Loucy (cell line): ENCODE measurements at regions not wholly inside any gene's neighbourhood (a gene's known extent, or its start where the extent isn't known, plus 50 kb on each side); places are given as distances from the start of the nearest gene placed in this dataset.
A peak's percentile ranks its signal among the peaks of the same experiment; 100 is the strongest.

ENCODE experiments used
- EZH2phosphoT487 ChIP-seq: fragments of 200-600 bp; IDR thresholded peaks from 2 replicates; pipeline ENCODE4 v1.6.1; 2018; ENCODE audit warnings: antibody characterized with exemption, mild to moderate bottlenecking, moderate library complexity, borderline replicate concordance
- TF ChIP-seq, protein P1 (sequence below): fragments of 200-600 bp; sonication (generic); conservative IDR thresholded peaks from 2 replicates; pipeline ENCODE4 v1.5.1; 2014; ENCODE audit warnings: mild to moderate bottlenecking, antibody characterized with exemption, low read length

DNA sequence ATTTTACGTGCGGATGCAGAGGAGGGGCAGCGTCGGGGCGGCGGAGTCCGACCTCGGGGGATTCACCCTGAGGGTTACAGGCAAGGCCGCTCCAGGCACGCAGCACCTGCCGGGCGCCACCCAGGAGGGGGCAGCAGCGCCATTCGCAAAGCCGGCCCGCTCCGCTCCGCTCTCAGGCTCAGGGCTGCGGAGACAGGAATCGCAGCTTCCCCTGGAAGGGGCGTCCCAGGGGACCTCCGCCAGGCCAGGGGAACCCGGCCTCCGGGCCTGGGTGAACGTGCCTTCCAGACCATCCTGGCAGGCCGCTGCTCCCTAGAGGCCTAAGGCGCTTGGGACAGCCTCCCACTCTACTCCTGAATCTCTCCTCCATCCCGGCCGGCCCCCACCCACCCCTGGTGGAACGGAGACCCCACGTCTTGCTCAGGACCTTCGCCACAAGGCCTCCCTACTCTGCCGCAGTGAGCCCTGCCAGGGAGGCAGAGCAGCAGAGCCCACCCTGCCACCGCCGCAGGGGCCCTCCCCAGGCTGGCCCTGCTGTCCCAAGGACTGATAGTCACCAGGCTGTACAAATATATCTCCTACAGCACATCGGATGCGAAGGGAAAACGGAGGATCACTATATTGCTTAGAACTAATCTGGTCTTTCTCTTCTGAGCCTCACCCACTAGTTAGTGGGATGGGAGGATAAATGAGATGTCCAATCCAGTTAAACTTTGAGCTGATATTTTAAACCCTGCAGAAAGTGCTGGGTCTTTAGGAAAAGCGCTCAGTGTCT is 115.0 kb downstream of the SMIM20 start:
- TF ChIP-seq, protein P1, sequence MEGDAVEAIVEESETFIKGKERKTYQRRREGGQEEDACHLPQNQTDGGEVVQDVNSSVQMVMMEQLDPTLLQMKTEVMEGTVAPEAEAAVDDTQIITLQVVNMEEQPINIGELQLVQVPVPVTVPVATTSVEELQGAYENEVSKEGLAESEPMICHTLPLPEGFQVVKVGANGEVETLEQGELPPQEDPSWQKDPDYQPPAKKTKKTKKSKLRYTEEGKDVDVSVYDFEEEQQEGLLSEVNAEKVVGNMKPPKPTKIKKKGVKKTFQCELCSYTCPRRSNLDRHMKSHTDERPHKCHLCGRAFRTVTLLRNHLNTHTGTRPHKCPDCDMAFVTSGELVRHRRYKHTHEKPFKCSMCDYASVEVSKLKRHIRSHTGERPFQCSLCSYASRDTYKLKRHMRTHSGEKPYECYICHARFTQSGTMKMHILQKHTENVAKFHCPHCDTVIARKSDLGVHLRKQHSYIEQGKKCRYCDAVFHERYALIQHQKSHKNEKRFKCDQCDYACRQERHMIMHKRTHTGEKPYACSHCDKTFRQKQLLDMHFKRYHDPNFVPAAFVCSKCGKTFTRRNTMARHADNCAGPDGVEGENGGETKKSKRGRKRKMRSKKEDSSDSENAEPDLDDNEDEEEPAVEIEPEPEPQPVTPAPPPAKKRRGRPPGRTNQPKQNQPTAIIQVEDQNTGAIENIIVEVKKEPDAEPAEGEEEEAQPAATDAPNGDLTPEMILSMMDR, result 0 out of 2 replicates have a peak, but pooled peaks have one; percentile 11
- TF ChIP-seq EZH2phosphoT487, result no peak
